Suprapubic skin (tissue), 4 donors: ENCODE measurements at regions not wholly inside any gene's neighbourhood (a gene's known extent, or its start where the extent isn't known, plus 50 kb on each side); places are given as distances from the start of the nearest gene placed in this dataset.

ENCODE experiments used
- EP300 ChIP-seq: sonication (generic); formaldehyde crosslinking; IDR thresholded peaks from one replicate; pipeline ENCODE4 v1.6.1; 2017; ENCODE audit warnings: antibody characterized with exemption
- POLR2A ChIP-seq, 2 donors: fragments of 450-650 bp; IDR thresholded peaks; one replicate each; pipeline ENCODE4 v1.6.1; 2017; ENCODE audit warnings: antibody characterized with exemption in 2 of 2, mild to moderate bottlenecking in 2 of 2, moderate library complexity in 2 of 2
- POLR2AphosphoS5 ChIP-seq, 3 donors: sonication (generic); formaldehyde crosslinking; IDR thresholded peaks; one replicate each; pipeline ENCODE4 v1.6.1; 2017; ENCODE audit warnings: antibody characterized with exemption in 3 of 3
- TF ChIP-seq, protein P1 (sequence below), 2 donors: fragments of 200-600 bp in 1 of 2; fragments of 450-650 bp in 1 of 2; sonication (generic) in 1 of 2; IDR thresholded peaks; one replicate each; pipeline ENCODE4 v1.5.1; 2016 to 2019; ENCODE audit warnings: antibody characterized with exemption in 2 of 2, mild to moderate bottlenecking in 1 of 2, moderate library complexity in 1 of 2

DNA sequence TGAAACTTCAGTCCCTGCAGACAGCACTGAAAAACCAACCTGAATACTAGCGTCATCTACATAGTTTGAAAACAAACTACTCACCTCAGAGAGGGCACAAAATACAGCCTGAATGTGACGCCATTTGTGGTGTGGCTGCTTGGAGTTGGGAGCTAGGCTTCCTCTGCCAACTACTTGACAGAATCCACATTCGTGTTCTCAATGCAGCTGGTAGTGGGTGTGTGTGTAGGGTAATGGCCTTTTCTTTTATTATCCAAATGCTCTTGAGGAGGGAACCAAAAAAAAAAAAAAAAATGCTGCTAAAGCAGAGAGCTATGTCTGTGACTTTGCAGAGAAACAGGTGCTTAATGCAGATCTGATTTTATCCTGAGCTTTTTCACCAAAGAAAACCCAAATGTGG is 207.8 kb downstream of the OTOR start:
- TF ChIP-seq POLR2AphosphoS5 (IDR thresholded peaks at IDR 0.05), result no peak
- TF ChIP-seq POLR2A (IDR thresholded peaks at IDR 0.05), result no peak
- TF ChIP-seq, protein P1, sequence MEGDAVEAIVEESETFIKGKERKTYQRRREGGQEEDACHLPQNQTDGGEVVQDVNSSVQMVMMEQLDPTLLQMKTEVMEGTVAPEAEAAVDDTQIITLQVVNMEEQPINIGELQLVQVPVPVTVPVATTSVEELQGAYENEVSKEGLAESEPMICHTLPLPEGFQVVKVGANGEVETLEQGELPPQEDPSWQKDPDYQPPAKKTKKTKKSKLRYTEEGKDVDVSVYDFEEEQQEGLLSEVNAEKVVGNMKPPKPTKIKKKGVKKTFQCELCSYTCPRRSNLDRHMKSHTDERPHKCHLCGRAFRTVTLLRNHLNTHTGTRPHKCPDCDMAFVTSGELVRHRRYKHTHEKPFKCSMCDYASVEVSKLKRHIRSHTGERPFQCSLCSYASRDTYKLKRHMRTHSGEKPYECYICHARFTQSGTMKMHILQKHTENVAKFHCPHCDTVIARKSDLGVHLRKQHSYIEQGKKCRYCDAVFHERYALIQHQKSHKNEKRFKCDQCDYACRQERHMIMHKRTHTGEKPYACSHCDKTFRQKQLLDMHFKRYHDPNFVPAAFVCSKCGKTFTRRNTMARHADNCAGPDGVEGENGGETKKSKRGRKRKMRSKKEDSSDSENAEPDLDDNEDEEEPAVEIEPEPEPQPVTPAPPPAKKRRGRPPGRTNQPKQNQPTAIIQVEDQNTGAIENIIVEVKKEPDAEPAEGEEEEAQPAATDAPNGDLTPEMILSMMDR (IDR thresholded peaks at IDR 0.05), result no peak
- no peak for TF ChIP-seq EP300
